HL-60 (cell line): ENCODE measurements at regions not wholly inside any gene's neighbourhood (a gene's known extent, or its start where the extent isn't known, plus 50 kb on each side); places are given as distances from the start of the nearest gene placed in this dataset.

Experiments
- DNase-seq, 2 experiments: peaks; one replicate each; pipeline ENCODE4 v3.0.0-alpha.2; 2010 to 2020; ENCODE audit warnings: low read depth in 1 of 2, low spot score in 1 of 2
- H3K27ac ChIP-seq: fragments of 250-450 bp; sonication (Bioruptor Pico); replicated peaks from 2 replicates; pipeline ENCODE4 v1.5.1; 2020; ENCODE audit warnings: mild to moderate bottlenecking, moderate library complexity
- H3K27me3 ChIP-seq: fragments of 250-450 bp; sonication (Bioruptor Pico); 2 replicates; pipeline ENCODE4 v1.5.1; 2021; ENCODE audit warnings: mild to moderate bottlenecking, moderate library complexity; ENCODE audit not compliant: insufficient read depth, poor library complexity, severe bottlenecking
- H3K4me3 ChIP-seq: replicated peaks from 2 replicates; pipeline ENCODE4 v1.5.1; 2011; ENCODE audit warnings: mild to moderate bottlenecking, control low read depth, low read length; ENCODE audit not compliant: insufficient read depth
- GABPA ChIP-seq: IDR thresholded peaks from 2 replicates; pipeline ENCODE4 v1.6.1; 2012; ENCODE audit warnings: low read depth
- POLR2AphosphoS5 ChIP-seq: IDR thresholded peaks from 2 replicates; pipeline ENCODE4 v1.6.1; 2012; ENCODE audit warnings: low read depth
- SPI1 ChIP-seq: IDR thresholded peaks from 2 replicates; pipeline ENCODE4 v1.6.1; 2012; ENCODE audit warnings: low read depth, mild to moderate bottlenecking, borderline replicate concordance
- TF ChIP-seq, protein P1 (sequence below): IDR thresholded peaks from one replicate; pipeline ENCODE4 v1.5.1; 2011; ENCODE audit warnings: low read length, control low read depth, inconsistent platforms; ENCODE audit not compliant: insufficient read depth
- TF ChIP-seq, protein P2 (sequence below): IDR thresholded peaks from 2 replicates; pipeline ENCODE4 v1.6.1; 2012; ENCODE audit warnings: low read depth; ENCODE audit not compliant: insufficient replicate concordance

DNA sequence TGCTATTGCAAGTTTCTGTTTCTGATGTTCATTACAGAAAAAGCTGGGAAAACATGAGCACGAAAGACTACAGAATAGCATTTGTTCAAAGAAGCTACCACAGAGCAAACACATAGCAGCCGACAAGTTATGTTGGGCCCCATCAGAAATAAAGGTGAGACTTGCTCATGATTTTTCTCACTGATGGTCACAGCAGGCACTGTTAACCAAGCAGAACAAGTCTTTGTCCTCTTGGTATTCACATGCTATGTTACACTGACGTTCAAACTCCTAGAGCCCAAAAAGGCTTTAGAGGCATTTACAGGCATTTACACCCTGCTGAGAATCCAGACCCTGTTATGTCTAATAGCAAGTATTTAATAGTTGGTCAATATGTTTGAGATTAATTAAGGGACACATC, 235.0 kb upstream of the HNMT start:
- no peaks in the 10 kb centered on the region for H3K27me3 ChIP-seq
- no peak for DNase-seq
- TF ChIP-seq SPI1, result no peak
- TF ChIP-seq, protein P1, sequence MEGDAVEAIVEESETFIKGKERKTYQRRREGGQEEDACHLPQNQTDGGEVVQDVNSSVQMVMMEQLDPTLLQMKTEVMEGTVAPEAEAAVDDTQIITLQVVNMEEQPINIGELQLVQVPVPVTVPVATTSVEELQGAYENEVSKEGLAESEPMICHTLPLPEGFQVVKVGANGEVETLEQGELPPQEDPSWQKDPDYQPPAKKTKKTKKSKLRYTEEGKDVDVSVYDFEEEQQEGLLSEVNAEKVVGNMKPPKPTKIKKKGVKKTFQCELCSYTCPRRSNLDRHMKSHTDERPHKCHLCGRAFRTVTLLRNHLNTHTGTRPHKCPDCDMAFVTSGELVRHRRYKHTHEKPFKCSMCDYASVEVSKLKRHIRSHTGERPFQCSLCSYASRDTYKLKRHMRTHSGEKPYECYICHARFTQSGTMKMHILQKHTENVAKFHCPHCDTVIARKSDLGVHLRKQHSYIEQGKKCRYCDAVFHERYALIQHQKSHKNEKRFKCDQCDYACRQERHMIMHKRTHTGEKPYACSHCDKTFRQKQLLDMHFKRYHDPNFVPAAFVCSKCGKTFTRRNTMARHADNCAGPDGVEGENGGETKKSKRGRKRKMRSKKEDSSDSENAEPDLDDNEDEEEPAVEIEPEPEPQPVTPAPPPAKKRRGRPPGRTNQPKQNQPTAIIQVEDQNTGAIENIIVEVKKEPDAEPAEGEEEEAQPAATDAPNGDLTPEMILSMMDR, result no peak
- TF ChIP-seq POLR2AphosphoS5, result no peak
- no peak for TF ChIP-seq GABPA
- TF ChIP-seq, protein P2, sequence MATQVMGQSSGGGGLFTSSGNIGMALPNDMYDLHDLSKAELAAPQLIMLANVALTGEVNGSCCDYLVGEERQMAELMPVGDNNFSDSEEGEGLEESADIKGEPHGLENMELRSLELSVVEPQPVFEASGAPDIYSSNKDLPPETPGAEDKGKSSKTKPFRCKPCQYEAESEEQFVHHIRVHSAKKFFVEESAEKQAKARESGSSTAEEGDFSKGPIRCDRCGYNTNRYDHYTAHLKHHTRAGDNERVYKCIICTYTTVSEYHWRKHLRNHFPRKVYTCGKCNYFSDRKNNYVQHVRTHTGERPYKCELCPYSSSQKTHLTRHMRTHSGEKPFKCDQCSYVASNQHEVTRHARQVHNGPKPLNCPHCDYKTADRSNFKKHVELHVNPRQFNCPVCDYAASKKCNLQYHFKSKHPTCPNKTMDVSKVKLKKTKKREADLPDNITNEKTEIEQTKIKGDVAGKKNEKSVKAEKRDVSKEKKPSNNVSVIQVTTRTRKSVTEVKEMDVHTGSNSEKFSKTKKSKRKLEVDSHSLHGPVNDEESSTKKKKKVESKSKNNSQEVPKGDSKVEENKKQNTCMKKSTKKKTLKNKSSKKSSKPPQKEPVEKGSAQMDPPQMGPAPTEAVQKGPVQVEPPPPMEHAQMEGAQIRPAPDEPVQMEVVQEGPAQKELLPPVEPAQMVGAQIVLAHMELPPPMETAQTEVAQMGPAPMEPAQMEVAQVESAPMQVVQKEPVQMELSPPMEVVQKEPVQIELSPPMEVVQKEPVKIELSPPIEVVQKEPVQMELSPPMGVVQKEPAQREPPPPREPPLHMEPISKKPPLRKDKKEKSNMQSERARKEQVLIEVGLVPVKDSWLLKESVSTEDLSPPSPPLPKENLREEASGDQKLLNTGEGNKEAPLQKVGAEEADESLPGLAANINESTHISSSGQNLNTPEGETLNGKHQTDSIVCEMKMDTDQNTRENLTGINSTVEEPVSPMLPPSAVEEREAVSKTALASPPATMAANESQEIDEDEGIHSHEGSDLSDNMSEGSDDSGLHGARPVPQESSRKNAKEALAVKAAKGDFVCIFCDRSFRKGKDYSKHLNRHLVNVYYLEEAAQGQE, result no peak

DNA sequence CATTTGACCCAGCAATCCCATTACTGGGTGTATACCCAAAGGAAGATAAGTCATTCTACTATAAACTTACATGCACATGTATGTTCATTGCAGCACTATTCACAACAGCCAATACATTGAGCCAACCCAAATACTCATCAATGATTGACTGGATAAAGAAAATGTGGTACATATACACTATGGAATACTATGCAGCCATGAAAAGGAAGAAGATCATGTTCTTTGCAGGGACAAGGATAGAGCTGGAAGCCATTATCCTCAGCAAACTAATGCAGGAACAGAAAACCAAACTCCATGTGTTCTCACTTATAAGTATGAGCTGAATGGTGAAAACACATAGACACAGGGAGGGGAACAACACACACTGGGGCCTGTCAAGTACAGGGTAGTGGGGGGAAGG, 226.7 kb upstream of the HNMT start:
- Histone ChIP-seq H3K27ac (no peak overlapping the region), H3K4me3 (no peak overlapping the region), H3K27me3 (no peaks in the 10 kb centered on the region)
- no peak for DNase-seq
- no peak for TF ChIP-seq GABPA
- TF ChIP-seq, protein P1, result no peak
- TF ChIP-seq, protein P2, result no peak
- TF ChIP-seq SPI1, result no peak
- TF ChIP-seq POLR2AphosphoS5, result no peak

More for the DNA sequence above, 235.0 kb upstream of the HNMT start:
- Histone ChIP-seq H3K4me3 (no peak overlapping the region), H3K27ac (no peak overlapping the region)

DNA sequence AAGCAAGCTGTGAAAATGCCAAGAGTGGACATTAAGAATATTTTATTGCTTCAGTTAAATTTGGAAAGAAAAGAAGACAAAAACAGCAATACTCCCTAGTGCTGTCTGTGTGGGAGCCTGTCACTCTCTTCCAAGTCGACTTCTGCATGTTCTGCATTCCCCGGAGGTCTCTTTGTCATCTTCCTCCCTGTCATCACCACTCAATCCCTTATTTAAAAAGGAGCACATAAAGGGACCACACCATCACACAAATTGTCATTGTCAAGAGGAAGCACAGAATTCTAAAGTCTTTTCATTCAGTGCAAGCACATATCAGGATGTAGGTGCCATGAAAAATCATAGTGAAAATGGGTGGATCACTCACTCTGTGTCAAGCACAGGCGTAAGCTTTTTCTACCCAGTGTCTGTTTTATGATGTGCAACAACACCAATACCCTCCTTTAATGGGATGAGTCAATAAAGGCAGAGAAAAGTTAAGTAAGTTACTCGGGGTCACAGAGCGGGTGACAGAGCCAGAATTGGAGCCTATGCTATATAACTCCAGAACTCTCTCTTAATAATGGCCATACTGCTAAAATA, 222.4 kb upstream of the HNMT start:
- H3K4me3 ChIP-seq, result no peak overlapping the region
- no peak overlapping the region for H3K27ac ChIP-seq
- DNase-seq, result no peak
- TF ChIP-seq POLR2AphosphoS5 (no peak), GABPA (no peak), SPI1 (no peak)
- TF ChIP-seq, protein P2, result no peak
- no peaks in the 10 kb centered on the region for H3K27me3 ChIP-seq
